Astrocyte of the hippocampus (primary cell): ENCODE measurements at regions not wholly inside any gene's neighbourhood (a gene's known extent, or its start where the extent isn't known, plus 50 kb on each side); places are given as distances from the start of the nearest gene placed in this dataset.

ENCODE experiments used
- DNase-seq: peaks from one replicate; pipeline ENCODE4 v3.0.0; 2011; ENCODE audit warnings: low read depth, low spot score

DNA sequence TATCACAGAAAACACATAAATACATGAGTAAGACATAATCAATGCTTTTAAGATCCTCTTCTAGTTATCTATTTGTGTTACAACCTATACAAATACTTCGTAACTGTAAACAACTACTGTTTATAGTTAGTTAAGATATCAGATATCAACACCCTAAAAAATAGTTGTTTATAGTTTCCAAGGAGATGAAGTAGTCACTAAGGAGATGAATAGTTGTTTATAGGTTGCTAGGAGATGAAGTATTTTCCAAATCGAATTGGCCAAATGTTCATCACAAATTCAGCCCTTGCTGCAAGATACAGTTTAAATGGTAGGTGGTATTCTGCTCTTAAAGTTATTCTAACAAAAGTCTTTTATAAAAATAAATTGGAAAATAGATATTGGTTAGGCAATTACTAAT is 618.2 kb upstream of the PCDH10 start:
- DNase-seq: no peak

DNA sequence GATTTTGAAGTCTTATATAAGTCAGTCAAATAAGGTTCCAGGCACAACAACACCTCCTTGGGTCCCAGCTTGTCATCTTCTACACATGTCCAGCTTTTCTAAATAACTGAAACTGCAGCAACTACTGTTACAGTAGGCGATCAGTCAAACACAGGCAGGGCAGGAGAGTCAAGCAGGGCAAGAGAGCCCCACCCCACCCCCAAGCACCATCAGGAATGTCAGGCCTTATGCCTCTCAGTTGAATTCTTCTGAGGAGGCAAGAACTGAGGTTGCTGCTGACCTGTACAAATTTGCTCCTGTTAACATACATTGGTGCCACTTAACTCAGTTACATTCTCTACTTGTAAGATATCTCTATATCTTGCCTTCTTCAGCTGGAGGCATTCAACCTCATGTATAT is 608.8 kb upstream of the PCDH10 start:
- DNase-seq: no peak

GRCh38 chr4:132540797-132541196 is 608.3 kb upstream of the PCDH10 start:
- DNase-seq: no peak

DNA sequence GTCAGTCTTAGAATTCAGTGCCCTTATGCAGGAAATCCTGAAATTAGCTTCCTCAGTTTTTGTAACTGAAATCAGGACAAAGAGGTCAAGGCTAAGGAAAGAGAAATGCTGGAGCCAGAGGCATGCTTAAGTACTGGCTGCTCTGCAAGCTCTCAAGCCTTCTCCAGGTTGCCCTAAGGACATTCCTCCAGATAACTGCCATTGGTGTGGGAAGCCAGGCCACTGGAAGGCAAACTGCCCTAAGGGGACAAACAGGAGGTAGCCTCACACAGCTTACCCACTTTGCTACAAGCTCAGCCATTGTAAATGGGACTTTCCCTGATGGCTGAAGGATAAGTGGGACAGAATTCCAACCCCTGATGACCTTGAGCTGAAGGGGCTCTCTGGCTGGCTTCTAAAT is 606.9 kb upstream of the PCDH10 start:
- no peak for DNase-seq

- no peak for DNase-seq
Observed at GRCh38 chr4:132548463-132548862, 600.6 kb upstream of the PCDH10 start.

DNA sequence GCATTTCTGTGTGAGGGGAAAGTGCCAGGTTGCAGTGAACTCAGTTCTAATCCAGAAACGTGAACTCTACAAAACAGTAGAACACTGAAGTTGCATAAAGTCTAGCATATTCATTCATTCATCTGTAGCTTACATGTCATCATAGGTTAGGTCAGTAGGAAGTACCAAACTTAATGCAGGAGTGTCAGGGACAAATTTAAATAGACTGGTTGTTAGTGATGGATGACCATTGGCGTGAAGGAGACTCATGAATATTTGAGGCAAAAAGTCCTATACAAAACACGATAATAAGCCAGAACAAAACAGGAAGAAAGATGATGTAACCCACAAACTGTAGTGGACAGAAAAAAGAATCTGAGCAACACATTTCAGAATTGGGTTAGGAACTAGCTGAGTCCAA is 592.8 kb upstream of the PCDH10 start:
- no peak for DNase-seq

DNA sequence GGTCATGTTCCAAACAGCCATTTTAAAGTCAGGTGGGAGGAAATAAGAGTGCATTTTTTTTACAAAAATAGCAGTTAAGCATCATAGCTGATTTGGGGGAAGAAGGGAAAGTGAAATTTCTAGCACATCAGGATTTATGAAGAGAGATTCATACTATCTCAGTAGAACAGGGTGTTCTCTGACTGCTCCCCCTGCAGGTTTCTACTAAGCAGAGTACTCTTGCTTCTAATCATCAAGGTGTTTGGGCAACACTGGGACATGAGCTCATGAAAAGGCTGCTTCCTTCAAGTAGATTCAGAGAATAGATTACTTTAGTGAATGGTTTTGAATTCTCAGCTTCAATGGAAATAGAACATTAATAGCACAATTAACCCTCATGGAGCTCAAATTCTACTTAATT is 591.4 kb upstream of the PCDH10 start:
- no peak for DNase-seq

DNA sequence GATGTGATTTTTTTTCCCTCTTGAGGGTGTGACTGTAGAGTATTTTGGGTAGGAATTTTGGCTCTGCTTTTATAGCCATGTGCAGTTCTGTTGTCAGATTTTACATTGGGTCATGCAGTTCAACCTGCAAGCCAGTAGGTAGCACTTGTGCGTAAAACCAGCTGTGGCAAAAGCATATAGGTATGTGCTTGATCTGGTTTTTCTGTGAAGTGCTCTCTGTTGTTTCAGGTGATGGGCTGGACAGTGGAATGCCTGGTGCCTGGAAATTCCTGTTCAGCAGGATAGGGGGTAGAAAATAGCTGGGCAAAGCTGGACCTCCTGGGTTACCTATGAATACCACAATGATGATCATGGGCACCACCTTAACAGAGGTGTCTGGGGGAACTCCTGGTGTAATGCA is 584.2 kb upstream of the PCDH10 start:
- DNase-seq: no peak

DNA sequence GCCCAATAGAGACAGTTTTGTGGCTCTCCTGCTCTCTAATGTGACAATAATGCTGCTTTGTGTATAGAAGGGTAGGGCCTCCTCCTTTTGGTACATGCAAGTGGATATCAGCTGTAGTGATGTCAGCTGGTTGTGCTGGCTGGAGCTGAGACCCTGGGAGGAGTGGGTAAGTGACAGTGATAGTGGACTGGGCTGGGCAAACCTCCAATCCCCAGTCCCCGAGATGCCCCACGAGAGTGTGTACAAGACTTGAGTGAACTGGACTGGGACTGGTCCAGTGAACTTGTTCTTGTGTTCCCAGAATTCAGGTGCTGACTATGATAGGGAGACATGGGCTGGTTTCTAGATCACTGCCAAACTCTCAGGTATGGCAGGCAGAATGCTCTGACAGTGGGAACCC is 583.6 kb upstream of the PCDH10 start:
- DNase-seq: no peak

DNA sequence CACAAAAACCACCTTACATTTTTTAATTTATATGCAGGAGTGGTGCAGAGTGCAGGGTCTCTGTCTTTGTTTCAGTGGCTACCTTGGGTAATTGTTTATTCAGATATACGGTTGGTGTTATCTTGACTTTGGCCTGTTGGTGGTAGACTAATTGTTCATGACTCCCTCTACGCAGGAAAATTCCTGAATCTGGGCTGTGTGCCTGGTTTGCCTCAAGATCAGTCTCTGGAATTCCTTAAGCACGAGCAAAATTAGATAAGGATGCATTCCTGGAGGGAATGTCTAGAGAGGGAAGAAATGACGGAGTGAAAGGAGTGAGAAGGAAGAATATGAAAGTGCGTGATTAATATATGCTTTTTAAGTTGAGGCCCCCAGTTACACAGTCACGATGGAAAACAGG is 576.9 kb upstream of the PCDH10 start:
- DNase-seq: peak; percentile 92

DNA sequence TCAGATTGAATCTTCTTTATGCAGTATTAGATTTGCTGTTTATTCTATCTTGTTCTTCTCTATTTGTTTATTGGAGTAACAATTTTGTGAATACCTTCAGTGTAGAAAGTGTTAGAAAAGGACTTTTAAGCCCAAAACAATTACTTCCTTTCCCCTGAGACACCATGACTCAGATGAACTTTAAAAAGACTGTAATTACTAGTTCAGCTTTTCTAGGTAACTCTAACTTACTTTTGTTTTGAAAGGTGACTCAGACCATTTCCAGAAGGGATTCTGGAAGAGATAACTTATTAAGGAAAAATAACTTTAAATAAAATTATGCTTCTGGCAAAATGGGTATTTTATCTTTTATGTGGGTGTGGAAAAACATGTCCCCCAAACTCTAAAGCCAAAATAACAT is 561.5 kb upstream of the PCDH10 start:
- DNase-seq: peak; percentile 25

DNA sequence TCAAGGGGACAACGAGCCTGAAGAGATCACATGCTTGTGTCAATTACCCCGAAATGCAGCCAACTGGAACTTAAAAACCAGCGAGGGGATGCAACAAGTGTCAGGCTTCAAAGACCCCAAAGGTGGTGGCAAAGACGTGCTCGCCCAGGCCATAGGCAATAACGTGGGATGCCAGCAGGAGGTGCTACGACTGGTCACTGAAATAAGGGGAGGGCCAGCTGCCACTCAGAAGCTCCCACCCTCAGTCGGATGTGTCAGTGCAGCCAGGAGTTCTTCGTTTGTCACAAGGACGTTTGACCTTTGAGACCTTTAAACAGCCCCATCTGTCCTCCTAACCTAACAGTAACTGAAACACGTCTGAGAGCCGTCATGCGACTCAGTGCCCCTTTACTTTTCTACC is 556.8 kb upstream of the PCDH10 start:
- DNase-seq: no peak

DNA sequence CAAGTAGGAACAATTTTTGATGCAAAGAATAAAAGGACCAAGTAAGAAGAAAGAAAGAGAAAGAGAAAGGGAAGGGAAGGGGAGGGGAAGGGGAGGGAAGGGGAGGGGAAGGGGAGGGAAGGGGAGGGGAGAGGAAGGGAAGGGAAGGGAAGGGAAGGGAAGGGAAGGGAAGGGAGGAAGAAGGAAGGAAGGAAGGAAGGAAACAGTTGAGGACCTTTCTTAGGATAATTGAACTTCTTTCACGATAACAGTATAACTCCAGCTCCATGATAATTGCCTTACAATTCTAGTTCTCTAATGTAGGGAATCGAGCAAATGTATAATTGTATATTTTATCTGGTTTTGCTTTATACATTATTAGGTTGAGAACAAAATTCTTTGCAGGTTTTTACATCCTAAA is 556.2 kb upstream of the PCDH10 start:
- no peak for DNase-seq

GRCh38 chr4:132593717-132594400 is 555.2 kb upstream of the PCDH10 start:
- peak; percentile 59 for DNase-seq

GRCh38 chr4:132596186-132596585 is 552.9 kb upstream of the PCDH10 start:
- DNase-seq: no peak

GRCh38 chr4:132605551-132605950 is 543.5 kb upstream of the PCDH10 start:
- DNase-seq: no peak

DNA sequence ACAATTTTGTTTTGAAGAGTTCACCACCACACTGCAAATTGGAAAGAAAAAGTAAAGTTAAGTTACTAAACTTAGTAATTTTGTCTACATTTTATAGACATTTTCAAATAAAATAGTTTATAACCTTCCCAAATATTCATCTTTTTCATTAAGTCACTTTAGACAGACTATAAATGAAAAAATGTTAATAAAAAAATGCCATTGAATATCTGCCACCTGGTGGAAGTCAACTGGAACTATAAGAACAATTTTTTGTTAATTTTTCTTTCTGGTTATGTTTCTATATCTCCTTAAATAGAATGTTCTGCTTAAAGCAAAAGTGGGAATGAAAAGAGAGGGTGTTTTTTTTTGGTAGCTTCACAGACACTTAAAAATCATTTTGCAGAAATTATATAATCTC is 534.4 kb upstream of the PCDH10 start:
- peak; percentile 3 for DNase-seq

DNA sequence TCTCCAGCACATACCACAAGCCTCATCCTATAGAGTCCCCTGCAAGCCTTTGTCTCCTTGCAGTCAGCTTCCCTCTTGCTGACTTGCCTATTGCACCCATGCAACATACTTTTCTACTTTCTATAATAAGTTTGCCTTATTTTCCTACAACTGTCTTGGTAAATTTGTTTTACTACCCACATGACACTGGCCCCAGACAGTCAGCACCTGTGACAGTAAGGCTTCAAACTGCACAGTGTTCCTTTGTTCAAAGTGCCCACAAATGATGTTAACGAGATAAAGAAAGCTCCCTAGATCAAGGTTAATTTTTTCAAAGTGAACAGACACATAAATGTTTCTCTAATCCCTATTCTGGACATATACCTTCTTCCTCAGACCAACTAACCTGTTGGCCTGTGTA is 529.1 kb upstream of the PCDH10 start:
- DNase-seq: no peak

DNA sequence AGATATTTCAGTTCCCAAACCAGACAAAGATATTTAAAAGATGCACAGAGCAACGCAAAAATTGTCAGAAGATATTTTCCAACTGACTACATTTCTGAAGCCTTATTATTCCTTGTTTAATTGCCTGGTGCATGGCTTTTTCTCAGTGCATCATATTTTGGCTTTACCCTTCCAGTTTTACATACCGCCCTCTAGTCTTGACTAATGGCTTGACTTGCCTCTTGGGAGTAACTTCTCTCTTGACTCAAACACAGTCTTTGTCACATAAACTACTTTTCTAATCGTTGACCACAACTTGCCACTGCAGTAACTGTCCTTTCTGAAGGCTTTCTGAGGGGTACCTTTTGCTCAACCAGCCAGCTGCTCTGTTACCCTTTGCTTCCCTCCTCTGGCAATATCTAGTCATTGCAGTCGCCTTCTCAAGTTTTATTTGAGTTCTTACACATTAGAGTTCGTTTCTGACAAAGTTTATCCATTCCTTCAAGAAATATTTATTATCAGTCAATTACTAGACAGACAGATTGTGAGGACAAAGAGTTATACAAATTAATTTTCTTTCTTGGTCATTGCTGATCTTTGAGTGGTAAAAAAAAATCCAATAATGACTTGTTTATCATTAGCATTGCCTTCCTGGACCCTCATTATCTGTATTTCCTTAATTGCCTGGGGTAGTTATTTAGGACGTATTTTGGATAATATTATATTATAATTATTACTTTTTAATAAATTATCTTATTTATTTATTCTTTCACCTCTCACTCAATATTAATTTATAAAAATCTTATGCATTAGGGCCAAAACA is 506.9 kb upstream of the PCDH10 start:
- peak; percentile 72 for DNase-seq

DNA sequence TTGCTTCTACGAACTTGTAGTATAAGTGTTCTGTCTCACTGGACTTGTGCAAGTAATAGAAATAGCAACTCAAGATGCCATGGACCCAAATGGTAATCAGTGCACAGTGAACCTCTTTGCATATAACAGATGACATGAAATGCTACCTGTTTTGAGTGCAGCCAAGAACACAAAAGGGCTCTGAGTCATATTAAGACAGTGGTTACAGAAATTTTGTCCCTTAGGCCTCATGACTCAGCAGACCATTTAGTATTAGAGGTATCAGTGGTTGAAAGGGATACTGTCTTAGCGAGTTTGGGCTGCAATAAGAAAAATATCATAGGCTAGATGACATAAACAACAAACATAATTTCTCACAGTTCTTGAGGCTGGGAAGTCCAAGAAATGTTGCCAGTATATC is 502.9 kb upstream of the PCDH10 start:
- peak; percentile 1 for DNase-seq

- DNase-seq: no peak
Observed at GRCh38 chr4:132651196-132651595, 497.9 kb upstream of the PCDH10 start.

DNA sequence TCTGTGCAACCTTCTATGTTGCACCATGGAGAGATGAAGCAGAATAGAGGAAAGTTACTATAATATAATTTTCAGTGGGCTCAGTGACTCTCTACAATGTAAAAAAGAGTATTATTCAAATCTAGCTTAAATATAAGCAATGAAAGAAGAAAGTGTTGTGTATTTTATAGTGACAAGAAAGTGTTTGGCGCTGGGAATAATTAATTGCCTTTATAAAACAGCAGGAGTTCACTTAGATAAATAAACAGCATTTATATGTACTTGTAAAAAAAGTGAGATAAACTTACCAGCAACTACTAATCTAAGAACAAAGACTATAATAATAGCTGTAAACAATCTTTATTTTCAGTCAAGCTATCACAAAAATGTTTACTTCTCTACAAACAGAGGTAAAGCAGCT is 488.9 kb upstream of the PCDH10 start:
- DNase-seq: no peak

- DNase-seq: no peak
Observed at GRCh38 chr4:132662456-132662855, 486.6 kb upstream of the PCDH10 start.
